Transverse colon (tissue), 4 donors: ENCODE measurements at regions not wholly inside any gene's neighbourhood (a gene's known extent, or its start where the extent isn't known, plus 50 kb on each side); places are given as distances from the start of the nearest gene placed in this dataset.

Experiments used
- DNase-seq: peaks from one replicate; pipeline ENCODE4 v3.0.0-alpha.2; 2019
- H3K27ac ChIP-seq, 4 donors: fragments of 200-600 bp; sonication (generic); 2 replicates each; pipeline ENCODE4 v1.5.1; 2016 to 2018; ENCODE audit warnings: inconsistent platforms in 4 of 4
- H3K27me3 ChIP-seq: fragments of 200-600 bp; sonication (generic); 2 replicates; pipeline ENCODE4 v1.5.1; 2017; ENCODE audit warnings: inconsistent platforms
- H3K36me3 ChIP-seq, 4 donors: fragments of 200-600 bp; sonication (generic); 2 replicates each; pipeline ENCODE4 v1.5.1; 2017 to 2019; ENCODE audit warnings: inconsistent platforms in 4 of 4
- H3K4me1 ChIP-seq, 4 donors: fragments of 200-600 bp; sonication (generic); 2 replicates each; pipeline ENCODE4 v1.5.1; 2017 to 2020; ENCODE audit warnings: inconsistent platforms in 4 of 4
- H3K4me3 ChIP-seq, 4 donors: fragments of 200-600 bp; sonication (generic); 1 replicate in 1 of 4; 2 replicates in 3 of 4; pipeline versions ENCODE4 v1.5.1 to v1.6.1; 2017 to 2019; ENCODE audit warnings: inconsistent platforms in 4 of 4
- H3K9me3 ChIP-seq, 2 donors: fragments of 200-600 bp; sonication (generic); 2 replicates each; pipeline ENCODE4 v1.5.1; 2017 to 2019; ENCODE audit warnings: inconsistent platforms in 2 of 2
- EP300 ChIP-seq: sonication (generic); formaldehyde crosslinking; IDR thresholded peaks from one replicate; pipeline ENCODE4 v1.6.1; 2017; ENCODE audit warnings: antibody characterized with exemption, low read depth
- POLR2A ChIP-seq: fragments of 450-650 bp; IDR thresholded peaks from one replicate; pipeline ENCODE4 v1.6.1; 2016; ENCODE audit warnings: antibody characterized with exemption, mild to moderate bottlenecking, moderate library complexity
- POLR2AphosphoS5 ChIP-seq, 3 donors: sonication (generic); formaldehyde crosslinking; IDR thresholded peaks; one replicate each; pipeline ENCODE4 v1.6.1; 2016; ENCODE audit warnings: antibody characterized with exemption in 3 of 3
- WGBS, 2 donors: methylation state at CpG; one replicate each; pipeline ENCODE4 v1.1.5; 2018; ENCODE audit warnings: low coverage in 1 of 2; 5-methylcytosine and 5-hydroxymethylcytosine counted together
- in situ Hi-C, 4 donors: fragments of 200-750 bp; cut with MboI; loops; one replicate each; pipeline versions ENCODE4 v1.15.0 to v1.15.1; 2017; ENCODE audit warnings: low sequenced_read_pairs in 3 of 4, low pct_ligation_motif_present in 1 of 4, low pct_unique_long_range_greater_than_20kb in 1 of 4
- intact Hi-C: fragments of 100-400 bp; cut with DNase I; formaldehyde crosslinking; loops from one replicate; pipeline ENCODE4 v1.15.1; 2023; ENCODE audit warnings: low total_unique reads
- TF ChIP-seq, protein P1 (sequence below), 5 experiments: fragments of 200-600 bp in 3 of 5; fragments of 450-650 bp in 2 of 5; sonication (generic) in 3 of 5; IDR thresholded peaks; 1 replicate in 2 of 5; 2 replicates in 3 of 5; pipeline ENCODE4 v1.5.1; 2016 to 2017; ENCODE audit warnings: antibody characterized with exemption in 5 of 5, inconsistent platforms in 3 of 5, mild to moderate bottlenecking in 2 of 5, moderate library complexity in 1 of 5

- Histone ChIP-seq H3K4me1 (no peaks in the 10 kb centered on the region), H3K27ac (no peak overlapping the region), H3K4me3 (no peak overlapping the region), H3K27me3 (no peaks in the 10 kb centered on the region), H3K9me3 (no peaks in the 10 kb centered on the region), H3K36me3 (no peaks in the 10 kb centered on the region)
- 17 to 56% methylated on average over 1 of the region's 1 CpG for WGBS, 2 donors
- intact Hi-C loops, result no loop called here
- in situ Hi-C loops, result no loop called here
- TF ChIP-seq EP300 (no peak), POLR2A (no peak), POLR2AphosphoS5 (IDR thresholded peaks at IDR 0.05) (no peak)
- TF ChIP-seq, protein P1, sequence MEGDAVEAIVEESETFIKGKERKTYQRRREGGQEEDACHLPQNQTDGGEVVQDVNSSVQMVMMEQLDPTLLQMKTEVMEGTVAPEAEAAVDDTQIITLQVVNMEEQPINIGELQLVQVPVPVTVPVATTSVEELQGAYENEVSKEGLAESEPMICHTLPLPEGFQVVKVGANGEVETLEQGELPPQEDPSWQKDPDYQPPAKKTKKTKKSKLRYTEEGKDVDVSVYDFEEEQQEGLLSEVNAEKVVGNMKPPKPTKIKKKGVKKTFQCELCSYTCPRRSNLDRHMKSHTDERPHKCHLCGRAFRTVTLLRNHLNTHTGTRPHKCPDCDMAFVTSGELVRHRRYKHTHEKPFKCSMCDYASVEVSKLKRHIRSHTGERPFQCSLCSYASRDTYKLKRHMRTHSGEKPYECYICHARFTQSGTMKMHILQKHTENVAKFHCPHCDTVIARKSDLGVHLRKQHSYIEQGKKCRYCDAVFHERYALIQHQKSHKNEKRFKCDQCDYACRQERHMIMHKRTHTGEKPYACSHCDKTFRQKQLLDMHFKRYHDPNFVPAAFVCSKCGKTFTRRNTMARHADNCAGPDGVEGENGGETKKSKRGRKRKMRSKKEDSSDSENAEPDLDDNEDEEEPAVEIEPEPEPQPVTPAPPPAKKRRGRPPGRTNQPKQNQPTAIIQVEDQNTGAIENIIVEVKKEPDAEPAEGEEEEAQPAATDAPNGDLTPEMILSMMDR (IDR thresholded peaks at IDR 0.05), result no peak
- no peak for DNase-seq
Observed at GRCh38 chr5:104370523-104370922, 807.9 kb upstream of the NUDT12 start.

DNA sequence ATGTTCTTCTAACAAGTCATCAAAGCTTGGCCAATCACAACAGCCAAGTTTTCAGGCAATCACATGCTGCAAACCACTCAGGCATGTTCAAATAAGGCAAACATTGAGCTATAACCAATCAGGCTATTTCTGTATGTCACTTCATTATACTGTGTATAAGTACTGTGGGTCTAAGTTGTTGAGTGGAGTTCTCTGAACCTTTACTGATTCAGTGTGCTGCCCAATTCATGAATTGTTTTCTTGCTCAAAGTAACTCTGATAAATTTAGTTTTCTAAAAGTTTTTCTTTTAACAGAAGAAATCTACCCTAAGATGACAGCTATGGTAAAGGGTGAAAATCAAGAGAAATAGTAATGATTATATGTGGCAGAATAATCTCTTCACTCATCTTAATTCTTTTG is 805.4 kb upstream of the NUDT12 start:
- H3K4me3 ChIP-seq, result no peak overlapping the region
- H3K4me1 ChIP-seq, result no peaks in the 10 kb centered on the region
- H3K36me3 ChIP-seq, result no peaks in the 10 kb centered on the region
- in situ Hi-C loops, result no loop called here
- intact Hi-C loops, result no loop called here
- no peaks in the 10 kb centered on the region for H3K27me3 ChIP-seq
- H3K9me3 ChIP-seq, result no peaks in the 10 kb centered on the region
- TF ChIP-seq, protein P1 (IDR thresholded peaks at IDR 0.05), result no peak
- no peak for TF ChIP-seq EP300
- TF ChIP-seq POLR2AphosphoS5 (IDR thresholded peaks at IDR 0.05), result no peak
- TF ChIP-seq POLR2A, result no peak
- no peak for DNase-seq
- no peak overlapping the region for H3K27ac ChIP-seq

DNA sequence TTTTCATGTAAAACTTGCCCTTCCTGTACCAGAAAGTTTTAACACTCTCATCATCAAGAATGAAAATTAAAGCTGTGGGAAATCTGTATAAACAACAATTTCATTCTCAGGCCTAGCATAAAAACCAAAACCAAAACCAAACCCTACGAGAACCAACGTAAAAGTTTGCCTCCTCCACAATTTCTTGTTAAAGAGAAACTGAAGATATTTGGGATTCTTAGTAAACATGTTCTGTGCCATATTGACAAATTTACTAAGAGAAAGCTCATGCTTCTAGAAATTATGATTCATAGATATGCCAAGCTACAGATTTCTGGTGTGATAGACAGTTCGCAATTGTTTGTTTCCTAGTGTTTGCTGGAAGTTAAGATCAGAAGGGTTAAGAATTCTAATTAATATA is 801.0 kb upstream of the NUDT12 start:
- Histone ChIP-seq H3K4me3 (no peak overlapping the region), H3K4me1 (no peaks in the 10 kb centered on the region), H3K27ac (no peak overlapping the region), H3K27me3 (no peaks in the 10 kb centered on the region), H3K9me3 (no peaks in the 10 kb centered on the region), H3K36me3 (no peaks in the 10 kb centered on the region)
- WGBS, 2 donors, result 71 to 79% methylated on average over 3 of the region's 3 CpGs
- no peak for DNase-seq
- intact Hi-C loops, result no loop called here
- in situ Hi-C loops, result no loop called here
- TF ChIP-seq, protein P1 (IDR thresholded peaks at IDR 0.05), result no peak
- no peak for TF ChIP-seq EP300
- no peak for TF ChIP-seq POLR2AphosphoS5 (IDR thresholded peaks at IDR 0.05)
- TF ChIP-seq POLR2A, result no peak

GRCh38 chr5:104361932-104362331 is 799.3 kb upstream of the NUDT12 start:
- no peak for DNase-seq
- H3K36me3 ChIP-seq, result no peaks in the 10 kb centered on the region
- H3K4me1 ChIP-seq, result no peaks in the 10 kb centered on the region
- in situ Hi-C loops (no loop called here), intact Hi-C loops (no loop called here)
- H3K4me3 ChIP-seq, result no peak overlapping the region
- H3K27ac ChIP-seq, result no peak overlapping the region
- WGBS, 2 donors, result 69 to 82% methylated on average over 2 to 5 of the region's 5 CpGs
- no peaks in the 10 kb centered on the region for H3K9me3 ChIP-seq
- no peak for TF ChIP-seq EP300
- no peak for TF ChIP-seq POLR2A
- TF ChIP-seq POLR2AphosphoS5 (IDR thresholded peaks at IDR 0.05), result no peak
- TF ChIP-seq, protein P1 (IDR thresholded peaks at IDR 0.05), result no peak
- H3K27me3 ChIP-seq, result no peaks in the 10 kb centered on the region
